ENCODE measurements at regions not wholly inside any gene's neighbourhood (a gene's known extent, or its start where the extent isn't known, plus 50 kb on each side); places are given as distances from the start of the nearest gene placed in this dataset.

DNA sequence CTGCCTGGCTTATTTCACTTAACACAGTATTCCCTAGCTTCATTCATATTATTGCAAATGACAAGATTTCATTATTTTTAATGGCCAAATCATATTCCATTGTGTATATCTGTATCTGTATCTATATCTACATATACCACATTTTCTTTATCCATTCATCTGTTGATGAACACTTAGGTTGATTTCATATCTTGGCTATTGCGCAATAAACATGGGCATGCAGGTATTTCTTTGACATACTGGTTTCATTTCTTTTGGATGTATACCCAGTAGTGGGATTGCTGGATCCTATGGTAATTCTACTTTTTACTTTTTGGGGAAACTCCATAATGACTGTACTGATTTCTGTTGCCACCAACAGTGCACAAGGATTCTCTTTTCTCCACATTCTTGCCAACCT lies 68.9 kb upstream of the CREB5 start:
- TF ChIP-seq YY1 (IDR thresholded peaks at IDR 0.05; ENCODE audit: low read depth, low read length) = no peak
- no peak for TF ChIP-seq POLR2A (IDR thresholded peaks at IDR 0.05; ENCODE audit: control extremely low read depth in 1 of 2, low read depth in 2 of 2, low read length in 2 of 2)
- no peak for TF ChIP-seq SIX5 (IDR thresholded peaks at IDR 0.05; ENCODE audit: low read depth, low read length)
- TF ChIP-seq RAD21 (IDR thresholded peaks at IDR 0.05 in 1 of 2, conservative IDR thresholded peaks at IDR 0.05 in 1 of 2; ENCODE audit: low read depth in 2 of 2, low read length in 2 of 2) = no peak
- TF ChIP-seq, protein P1, sequence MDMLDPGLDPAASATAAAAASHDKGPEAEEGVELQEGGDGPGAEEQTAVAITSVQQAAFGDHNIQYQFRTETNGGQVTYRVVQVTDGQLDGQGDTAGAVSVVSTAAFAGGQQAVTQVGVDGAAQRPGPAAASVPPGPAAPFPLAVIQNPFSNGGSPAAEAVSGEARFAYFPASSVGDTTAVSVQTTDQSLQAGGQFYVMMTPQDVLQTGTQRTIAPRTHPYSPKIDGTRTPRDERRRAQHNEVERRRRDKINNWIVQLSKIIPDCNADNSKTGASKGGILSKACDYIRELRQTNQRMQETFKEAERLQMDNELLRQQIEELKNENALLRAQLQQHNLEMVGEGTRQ (IDR thresholded peaks at IDR 0.05; ENCODE audit: low read length) = no peak
- TF ChIP-seq POLR2AphosphoS5 (IDR thresholded peaks at IDR 0.05; ENCODE audit: low read depth, low read length) = no peak

All from H1 (cell line).